HEK293T (cell line): ENCODE measurements at regions not wholly inside any gene's neighbourhood (a gene's known extent, or its start where the extent isn't known, plus 50 kb on each side); places are given as distances from the start of the nearest gene placed in this dataset.

Source experiments
- HDGF ChIP-seq: fragments of 450-650 bp; IDR thresholded peaks from 2 replicates; pipeline ENCODE4 v1.6.1; 2017; ENCODE audit warnings: antibody characterized with exemption, borderline replicate concordance
- L3MBTL2 ChIP-seq: fragments of 450-650 bp; conservative IDR thresholded peaks from 2 replicates; pipeline ENCODE4 v1.6.1; 2016; ENCODE audit warnings: mild to moderate bottlenecking
- LEF1 ChIP-seq: fragments of 450-650 bp; IDR thresholded peaks from 2 replicates; pipeline ENCODE4 v1.6.1; 2017; ENCODE audit warnings: mild to moderate bottlenecking, borderline replicate concordance
- NFRKB ChIP-seq: fragments of 450-650 bp; IDR thresholded peaks from 2 replicates; pipeline ENCODE4 v1.6.1; 2016; ENCODE audit warnings: mild to moderate bottlenecking, moderate library complexity
- SUZ12 ChIP-seq: fragments of 450-650 bp; IDR thresholded peaks from 2 replicates; pipeline ENCODE4 v1.6.1; 2016; ENCODE audit warnings: mild to moderate bottlenecking

GRCh38 chr18:69326094-69326493, 74.6 kb upstream of the DOK6 start:
- TF ChIP-seq HDGF (no peak), L3MBTL2 (no peak), SUZ12 (no peak), LEF1 (no peak), NFRKB (no peak)
